A673 (cell line): ENCODE measurements at regions not wholly inside any gene's neighbourhood (a gene's known extent, or its start where the extent isn't known, plus 50 kb on each side); places are given as distances from the start of the nearest gene placed in this dataset.

ENCODE experiments used
- CTCF ChIP-seq: fragments of 300-800, 200-600 bp; sonication (generic); conservative IDR thresholded peaks from 2 replicates; pipeline ENCODE4 v1.5.1; 2017; ENCODE audit warnings: low read depth, mild to moderate bottlenecking, antibody characterized with exemption, low read length, moderate library complexity, mixed read lengths
- EZH2 ChIP-seq: fragments of 200-600 bp; sonication (generic); IDR thresholded peaks from 2 replicates; pipeline ENCODE4 v1.6.1; 2017; ENCODE audit warnings: borderline replicate concordance, low read depth, mild to moderate bottlenecking, mixed read lengths, antibody characterized with exemption, low read length; ENCODE audit not compliant: poor library complexity, severe bottlenecking

GRCh38 chr7:94135180-94135579 is 131.0 kb upstream of the BET1 start:
- TF ChIP-seq CTCF (no peak), EZH2 (no peak)
